IPS-NIHi11 (cell line): ENCODE measurements at regions not wholly inside any gene's neighbourhood (a gene's known extent, or its start where the extent isn't known, plus 50 kb on each side); places are given as distances from the start of the nearest gene placed in this dataset.

Source experiments
- DNase-seq: peaks from one replicate; pipeline ENCODE4 v3.0.0; 2012; ENCODE audit warnings: mixed read lengths, low spot score

DNA sequence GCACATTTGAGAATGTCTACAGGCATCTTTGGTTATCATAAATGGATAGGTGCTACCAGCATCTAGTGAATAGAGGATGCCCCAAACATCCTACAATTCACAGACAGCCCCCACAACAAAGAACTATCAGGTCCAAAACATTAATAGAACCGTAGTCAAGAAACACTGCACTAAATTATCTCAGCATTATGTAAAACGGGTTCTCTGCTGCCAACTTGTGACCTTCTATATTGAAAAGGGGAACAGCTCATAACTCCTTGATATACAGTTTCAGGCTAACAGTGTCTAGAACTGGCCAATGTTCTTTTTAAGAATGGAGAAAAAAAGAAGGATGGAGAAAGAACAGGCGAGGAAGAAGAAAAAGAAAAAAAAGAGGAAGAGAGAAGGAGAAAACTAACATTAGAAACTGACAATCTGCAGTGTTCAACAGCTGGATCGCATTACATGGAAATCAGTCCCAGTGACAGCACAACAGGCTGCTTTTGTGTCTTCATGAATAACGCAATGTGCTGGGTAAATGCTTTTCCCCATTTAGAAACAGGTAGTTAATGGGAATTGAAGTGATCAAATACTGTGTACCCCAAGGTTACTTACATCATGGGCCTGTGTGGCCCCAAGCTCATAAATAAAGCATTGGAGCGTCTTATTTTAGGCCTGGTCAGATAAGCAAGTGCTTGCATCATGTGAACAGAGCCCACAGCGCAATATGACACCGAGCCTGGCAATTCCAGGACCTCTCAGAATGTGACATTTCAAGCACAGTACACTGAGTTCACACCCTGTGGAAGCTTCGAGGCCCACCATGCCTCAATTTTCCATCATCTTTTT lies 339.5 kb downstream of the DHX15 start:
- DNase-seq: no peak

DNA sequence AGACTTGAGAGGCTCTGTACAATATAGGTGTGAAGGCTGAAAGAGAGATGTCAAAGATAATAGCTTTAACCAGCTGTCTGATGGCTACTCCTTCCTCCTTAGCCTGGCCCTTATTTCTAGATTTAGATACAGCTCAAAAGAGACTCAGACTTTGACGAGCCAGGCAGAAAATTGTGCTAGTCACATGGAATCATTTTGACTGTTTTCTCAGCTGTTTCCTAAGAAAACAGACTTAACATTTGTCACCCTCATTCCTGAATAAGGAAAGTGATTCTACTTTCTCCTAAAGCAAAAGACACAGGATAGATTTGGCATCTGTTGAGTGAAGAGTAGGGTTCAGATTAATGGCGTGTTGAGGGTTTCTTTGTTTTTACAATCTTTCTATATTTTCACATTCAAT lies 340.7 kb downstream of the DHX15 start:
- DNase-seq: no peak

DNA sequence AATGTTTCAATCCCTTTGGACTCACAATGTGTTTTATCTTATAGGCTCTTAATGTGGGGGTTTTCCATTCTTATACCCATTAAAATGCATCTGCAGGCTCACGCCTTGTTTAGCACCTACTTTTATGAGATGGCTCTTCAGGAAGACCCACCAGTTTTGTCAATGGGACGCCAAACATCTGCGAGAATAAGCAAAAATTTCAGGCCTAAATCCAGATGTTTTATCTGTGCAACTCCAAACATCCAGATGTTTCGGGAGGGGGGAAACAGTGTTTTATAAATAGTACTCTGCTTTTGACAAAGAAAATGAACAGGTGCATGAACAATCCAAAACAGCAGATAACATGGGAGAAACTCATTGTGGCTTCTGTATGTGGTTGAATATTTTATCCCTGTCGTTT lies 342.8 kb downstream of the DHX15 start:
- no peak for DNase-seq

GRCh38 chr4:24240655-24241054 lies 343.7 kb downstream of the DHX15 start:
- peak; percentile 18 for DNase-seq

DNA sequence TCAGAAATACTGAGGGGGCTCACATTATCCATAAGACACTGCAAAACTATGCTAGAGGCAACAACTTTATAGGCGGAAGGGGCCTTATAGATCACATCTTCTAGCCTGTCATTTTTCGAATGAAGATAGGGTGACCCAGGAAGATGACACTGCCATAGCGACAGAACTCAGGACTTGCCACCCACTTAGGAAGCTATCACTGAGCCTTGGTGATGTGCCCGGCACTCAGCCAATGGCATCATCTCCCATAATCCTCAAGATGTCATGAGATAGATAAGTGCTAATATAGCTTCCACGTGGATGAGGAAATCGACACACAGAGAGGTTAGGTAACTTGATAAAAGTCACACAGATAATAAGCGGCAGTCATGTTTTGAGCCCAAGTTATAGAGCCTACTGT lies 346.6 kb downstream of the DHX15 start:
- no peak for DNase-seq

DNA sequence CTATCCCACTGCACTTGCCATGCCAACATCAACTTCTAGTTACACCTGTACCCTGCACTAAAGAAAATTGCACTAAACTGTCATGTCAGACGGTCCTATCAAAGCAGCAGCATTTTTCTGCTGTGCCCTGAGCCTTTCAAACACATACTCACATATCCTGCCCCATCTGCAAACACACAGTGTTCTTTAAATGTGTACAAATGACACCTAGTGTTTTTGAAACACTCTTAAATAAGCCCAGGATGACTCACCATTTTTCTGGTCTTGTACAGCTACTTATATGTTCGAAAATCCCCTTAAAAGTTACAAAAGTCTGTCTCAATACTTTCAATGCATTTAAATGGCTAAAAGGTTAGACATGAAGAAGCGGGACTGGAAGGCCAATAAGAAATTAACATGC lies 346.7 kb upstream of the PPARGC1A start:
- DNase-seq: no peak

GRCh38 chr4:24236120-24236519 lies 346.3 kb upstream of the PPARGC1A start:
- DNase-seq: no peak

DNA sequence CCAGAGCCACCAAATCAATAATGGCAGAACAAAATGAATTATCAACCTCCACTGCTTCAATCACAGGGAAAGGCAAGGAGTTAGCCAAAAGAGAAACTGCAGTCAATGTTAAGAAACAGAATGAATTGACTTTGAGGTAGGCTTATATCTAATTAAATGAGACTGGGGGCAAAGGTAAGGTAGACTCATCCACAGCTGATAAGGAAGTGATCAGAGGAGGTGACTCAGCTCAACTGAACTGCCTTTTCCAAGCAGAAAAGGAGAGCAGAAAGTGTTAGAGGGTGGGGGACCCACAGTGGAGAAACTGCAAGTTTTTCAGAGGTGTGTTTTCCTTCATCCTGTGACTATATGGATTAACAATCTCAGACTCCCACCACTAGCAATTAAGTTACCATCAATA lies 345.8 kb upstream of the PPARGC1A start:
- no peak for DNase-seq

GRCh38 chr4:24234288-24234848 lies 344.5 kb upstream of the PPARGC1A start:
- DNase-seq: no peak

DNA sequence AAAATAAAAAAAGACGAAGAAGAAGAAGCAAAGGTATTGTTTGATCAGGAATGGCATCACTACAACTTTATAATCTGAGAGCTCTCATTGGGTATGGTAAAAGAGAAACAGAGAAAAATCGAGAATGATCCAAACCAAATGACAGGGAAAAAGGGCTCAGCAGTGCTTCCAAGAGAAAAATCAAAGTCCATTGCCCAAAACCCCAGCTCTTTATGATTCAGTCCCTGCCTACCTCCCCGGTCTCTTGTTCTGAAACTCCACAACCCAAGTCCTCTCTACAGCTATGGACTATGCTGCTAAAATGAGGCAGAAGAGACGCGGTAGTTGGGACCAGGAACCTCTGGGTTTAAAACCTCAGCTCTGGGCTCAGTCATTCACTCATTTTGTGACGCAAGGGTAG lies 341.1 kb upstream of the PPARGC1A start:
- no peak for DNase-seq

DNA sequence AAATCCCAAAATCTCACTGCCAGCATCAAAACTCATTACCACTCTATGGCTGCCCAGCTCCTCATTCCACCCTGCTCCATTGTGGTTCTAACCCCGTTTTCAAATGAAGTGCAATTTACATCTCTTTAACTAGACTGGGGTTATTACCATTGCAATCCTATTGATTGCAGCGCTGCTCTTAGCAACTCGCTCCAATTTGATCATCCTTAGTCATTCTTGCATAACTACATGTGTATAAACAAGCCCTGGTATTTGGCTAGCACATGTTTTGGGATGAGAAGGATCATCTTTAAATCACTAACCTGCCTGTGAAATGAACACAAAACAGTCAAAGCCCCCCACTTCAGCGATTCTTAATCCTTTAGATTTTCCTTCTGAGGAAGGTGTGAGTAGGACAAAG lies 340.1 kb upstream of the PPARGC1A start:
- no peak for DNase-seq

DNA sequence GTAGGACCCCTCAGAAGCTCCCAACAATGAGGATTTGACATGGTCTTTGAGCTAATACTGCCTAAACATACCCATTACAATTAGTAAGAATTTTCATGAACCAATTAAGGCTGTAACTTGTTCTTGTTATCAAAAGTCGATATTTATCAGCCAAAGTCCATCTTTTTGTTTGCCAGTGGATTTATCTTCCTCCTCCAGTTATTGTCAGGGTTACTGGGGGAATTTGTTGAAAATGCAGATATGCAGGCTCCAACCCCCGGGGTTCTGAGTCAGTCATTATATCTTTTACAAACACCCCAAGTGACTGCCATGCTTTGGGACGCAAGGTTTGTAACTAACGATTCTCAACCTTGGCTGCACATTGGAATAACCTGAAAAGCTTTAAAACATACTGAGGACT lies 338.8 kb upstream of the PPARGC1A start:
- DNase-seq: no peak

- DNase-seq: no peak
Observed at GRCh38 chr4:24226667-24227066, 336.8 kb upstream of the PPARGC1A start.

DNA sequence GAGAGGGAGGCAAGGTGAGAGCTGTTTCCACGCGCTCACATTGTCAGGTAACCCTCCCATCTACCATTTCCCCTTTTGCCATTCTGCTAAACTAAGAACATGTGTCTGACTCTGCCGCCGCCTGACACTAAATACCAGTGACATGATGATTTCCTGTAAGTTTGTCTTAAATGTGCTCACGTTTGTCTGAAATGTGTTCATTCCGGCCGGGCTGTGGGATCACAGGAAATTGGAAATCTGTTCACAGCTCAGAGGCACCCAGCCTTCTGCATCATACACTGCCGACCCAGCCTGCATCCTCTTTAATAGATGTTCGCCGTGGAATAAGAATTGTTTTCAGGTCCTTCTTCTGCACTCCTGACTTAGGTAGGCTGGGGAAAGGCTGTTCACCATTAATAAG lies 336.2 kb upstream of the PPARGC1A start:
- no peak for DNase-seq

- DNase-seq: no peak
Observed at GRCh38 chr4:24224446-24224845, 334.6 kb upstream of the PPARGC1A start.

DNA sequence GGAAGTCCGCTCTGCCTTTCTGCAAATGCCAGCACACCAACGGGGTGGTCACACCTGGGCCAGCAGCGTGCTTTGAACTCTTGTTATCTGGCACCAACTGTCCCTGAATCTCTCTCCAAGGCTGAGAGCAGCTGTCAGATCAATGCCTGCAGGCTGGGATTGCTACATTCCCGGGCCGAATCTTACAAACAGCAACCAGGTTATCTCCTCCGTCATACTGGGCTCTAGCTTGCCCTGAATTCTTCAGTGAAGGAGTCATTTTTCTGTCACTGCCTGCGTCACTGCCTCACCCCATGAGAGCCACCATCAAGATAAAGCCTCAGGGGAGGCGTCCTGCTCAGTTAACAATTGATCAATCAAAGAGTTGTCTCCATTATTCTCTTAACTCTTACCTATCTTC lies 329.4 kb upstream of the PPARGC1A start:
- no peak for DNase-seq

DNA sequence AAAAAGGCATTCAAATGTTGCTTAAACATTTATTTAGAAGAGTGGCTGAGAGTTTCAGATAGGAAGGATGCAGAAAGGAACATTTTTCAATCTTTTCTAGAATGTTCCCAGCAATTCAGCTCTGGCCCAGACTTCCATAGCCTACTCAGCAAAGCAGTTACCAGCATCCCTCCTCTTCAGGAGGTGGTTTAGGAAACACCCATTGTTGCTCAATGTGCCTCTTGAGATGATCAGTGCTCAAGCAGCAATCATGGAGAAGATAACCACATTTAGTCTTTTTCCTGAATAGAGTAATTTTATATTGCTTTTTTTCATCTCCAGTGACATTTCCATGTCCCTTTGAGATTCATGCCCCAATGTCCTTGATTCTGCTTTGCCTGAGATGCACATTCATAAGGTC lies 328.7 kb upstream of the PPARGC1A start:
- DNase-seq: no peak

DNA sequence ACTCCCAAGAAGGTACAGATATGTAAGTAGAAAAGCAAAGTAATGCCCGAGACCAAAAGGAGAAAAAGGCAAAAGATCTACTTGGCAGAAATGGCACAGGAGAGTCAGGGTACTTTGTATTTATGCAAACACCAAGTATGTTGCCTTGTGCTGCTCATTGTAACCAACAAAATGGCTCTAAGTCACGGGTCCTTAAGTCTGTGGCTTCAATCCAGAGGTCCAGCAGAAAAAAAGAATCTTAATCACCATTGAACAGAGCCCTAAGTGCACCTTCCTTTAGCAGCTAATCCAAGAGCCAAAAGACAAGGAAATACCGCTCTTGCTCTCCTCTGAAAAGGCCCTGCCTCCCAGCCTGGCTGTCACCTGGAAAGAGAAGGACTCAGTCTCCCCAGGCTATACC lies 324.9 kb upstream of the PPARGC1A start:
- DNase-seq: no peak

DNA sequence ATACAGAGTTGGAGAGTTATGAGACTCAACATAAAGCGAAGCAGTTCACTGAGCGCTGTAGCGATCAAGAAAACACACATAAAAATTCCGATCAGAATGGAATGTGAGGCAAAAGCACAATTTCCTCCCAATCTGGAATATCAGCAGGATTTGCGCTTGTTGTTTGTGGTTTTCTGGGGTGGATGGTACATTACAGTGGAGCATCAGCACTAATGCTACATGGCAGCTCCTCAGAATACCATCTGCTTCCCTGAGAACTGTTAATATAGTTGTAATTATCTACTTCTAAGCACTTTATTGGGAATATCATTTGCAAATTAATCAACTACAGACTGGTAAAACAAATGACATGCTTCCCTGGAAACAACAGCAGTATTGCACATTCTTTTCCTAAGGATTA lies 324.1 kb upstream of the PPARGC1A start:
- no peak for DNase-seq

DNA sequence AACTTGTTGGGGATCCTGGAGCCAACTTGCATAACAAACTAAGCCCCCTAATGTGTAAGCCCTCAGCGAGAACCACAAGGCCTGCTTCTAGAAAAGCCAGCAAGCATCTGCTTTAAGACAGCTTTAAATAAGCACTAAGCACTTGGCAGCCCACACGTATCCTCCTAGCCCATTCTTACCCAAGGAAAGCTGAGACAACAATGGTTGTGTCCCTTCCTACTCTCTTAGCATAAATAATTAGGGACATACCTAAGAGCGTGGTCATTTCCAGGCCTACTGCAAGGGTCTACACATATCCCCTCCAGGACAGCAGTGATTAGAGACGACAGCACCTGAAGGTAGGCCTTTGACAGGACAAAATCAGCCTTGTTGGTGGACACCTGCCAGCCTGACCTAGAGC lies 322.8 kb upstream of the PPARGC1A start:
- DNase-seq: peak; percentile 19

- no peak for DNase-seq
Observed at GRCh38 chr4:24211856-24212255, 322.0 kb upstream of the PPARGC1A start.

DNA sequence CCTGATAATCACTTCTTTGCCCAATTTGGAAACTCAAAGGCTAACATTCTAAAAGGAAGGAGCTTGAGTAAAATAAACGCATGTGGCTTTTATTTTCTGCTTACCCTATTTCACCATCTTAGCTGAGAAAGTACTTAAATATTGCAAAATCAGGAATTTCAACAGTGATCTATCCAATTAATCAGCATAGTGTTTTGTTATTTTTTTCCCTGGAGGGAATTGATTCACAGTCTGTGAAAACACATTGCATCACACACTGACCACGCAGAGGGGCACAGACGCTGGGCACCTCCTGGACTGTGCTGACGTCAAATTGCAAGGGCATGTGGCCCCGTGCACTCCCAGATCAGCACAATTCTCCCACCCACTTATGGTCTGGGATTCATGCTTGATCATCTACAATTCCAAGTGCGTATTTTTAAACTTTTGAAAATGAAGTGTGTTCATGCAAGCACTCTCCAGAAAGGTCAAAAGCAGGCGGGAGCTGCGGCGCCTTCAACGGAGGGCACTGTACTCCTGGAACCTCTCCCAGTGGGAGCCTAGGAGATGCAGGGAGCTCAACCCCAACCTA lies 320.6 kb upstream of the PPARGC1A start:
- no peak for DNase-seq

DNA sequence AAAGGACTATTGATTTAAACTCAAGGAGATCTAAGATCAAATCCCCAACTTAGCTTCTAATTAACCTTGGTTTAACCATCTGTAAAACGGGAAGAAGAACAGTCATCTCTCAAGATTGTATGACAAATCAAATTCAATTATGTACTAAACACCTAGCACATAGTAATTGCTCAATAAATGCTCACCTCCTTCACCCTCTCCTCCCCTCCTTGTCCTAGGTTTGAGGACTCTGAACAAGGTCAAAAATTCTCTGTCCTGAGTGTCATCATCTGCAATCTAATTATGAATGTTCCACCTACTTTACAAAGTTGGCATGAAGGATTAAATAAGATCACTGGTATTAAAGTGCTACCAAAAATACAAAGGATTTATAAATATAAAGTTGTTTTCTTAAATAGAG lies 320.1 kb upstream of the PPARGC1A start:
- no peak for DNase-seq

GRCh38 chr4:24209131-24209530 lies 319.3 kb upstream of the PPARGC1A start:
- DNase-seq: no peak
